RKO (cell line): ENCODE measurements at regions not wholly inside any gene's neighbourhood (a gene's known extent, or its start where the extent isn't known, plus 50 kb on each side); places are given as distances from the start of the nearest gene placed in this dataset.
"Not testable (repeated sequence)": the region's sequence is repeated elsewhere in the genome, so short reads cannot be mapped to it uniquely, and the experiment has no call there.

Experiments
- DNase-seq: peaks from one replicate; pipeline ENCODE4 v3.0.0-alpha.2; 2016; ENCODE audit warnings: low spot score

DNA sequence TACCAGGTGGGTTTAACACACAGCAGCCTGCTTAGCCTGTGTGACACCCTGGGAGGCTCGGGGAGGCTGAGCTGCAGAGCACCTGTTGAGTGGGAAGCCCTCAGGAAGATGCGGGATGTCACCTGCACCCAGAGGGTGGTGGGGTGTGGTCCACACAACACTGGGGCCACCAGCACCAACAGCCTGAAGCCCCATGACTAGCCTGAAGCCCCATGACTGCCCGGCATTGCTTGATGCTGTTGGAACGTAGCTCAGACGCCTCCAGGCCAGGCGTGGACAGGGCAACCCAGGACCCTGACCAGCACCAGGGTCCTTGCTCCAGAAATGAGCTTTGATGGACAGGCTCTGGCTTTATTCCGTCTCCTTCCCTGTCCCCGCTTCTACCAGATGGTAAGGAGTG lies 76.3 kb upstream of the ZNF469 start:
- no peak for DNase-seq

DNA sequence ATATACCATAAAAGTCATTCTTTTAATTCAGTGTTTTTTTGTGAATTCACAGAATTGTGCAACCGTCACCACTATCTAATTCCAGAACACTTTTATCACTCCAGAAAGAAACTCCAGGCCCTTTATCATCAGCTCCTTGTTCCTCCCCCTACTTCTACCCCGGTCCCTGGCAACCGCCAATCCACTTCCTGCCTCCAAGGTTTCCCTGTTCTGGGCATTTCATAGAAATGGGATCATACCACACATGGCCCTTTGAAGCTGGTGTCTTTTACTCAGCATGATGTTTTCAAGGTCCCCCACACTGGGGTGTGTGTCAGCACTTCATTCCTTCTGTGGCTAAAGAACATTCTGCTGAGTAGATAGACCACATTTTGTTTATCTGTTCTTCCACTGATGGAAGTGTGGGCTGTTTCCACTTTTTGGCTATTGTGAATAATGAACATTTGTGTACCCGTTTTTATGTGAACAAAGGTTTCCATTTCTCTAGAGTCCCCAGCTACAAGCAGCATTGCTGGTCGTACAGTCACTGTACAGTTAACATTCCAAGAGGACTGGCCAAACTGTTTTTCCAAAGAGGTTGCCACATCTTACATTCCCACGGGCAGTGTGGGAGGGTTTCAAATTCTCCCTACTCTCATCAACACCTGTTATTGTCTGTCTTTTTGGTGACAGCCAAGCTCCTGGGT lies 75.8 kb upstream of the ZNF469 start:
- no peak for DNase-seq

DNA sequence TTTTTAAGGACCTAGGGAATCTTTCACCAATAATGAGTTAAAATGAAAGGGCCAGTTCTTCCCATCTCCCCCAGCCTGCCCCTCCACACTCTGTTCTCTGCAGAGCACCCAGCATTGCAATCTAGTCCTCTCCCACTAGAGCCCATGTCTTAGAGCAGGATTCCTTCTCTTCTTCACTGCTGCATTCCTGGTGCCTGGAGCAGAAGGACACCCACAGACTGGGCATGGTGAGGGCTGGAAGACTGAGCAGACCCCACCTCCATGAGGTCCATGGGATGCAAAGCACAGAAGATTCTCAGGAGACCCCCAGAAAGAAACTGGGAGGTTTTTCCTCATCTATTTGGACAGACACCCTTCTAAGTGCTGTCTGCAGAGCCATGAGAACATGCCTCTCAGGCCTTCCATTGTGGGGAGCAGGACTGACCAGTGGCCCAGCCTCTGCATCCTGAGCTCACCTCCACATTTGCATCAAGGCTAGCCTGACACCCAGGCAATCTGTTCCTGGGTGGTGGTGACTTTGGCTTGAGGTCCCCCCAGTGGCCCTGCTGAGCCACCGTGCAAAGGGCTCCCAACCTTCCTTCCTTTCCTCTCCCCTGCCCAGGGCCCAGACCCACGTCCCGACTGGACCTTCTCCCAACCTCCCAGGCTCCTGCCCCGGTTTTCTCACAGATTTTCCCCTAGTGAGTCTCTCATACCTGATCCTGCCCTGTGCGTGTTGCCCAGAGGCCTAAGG lies 74.2 kb upstream of the ZNF469 start:
- no peak for DNase-seq

DNA sequence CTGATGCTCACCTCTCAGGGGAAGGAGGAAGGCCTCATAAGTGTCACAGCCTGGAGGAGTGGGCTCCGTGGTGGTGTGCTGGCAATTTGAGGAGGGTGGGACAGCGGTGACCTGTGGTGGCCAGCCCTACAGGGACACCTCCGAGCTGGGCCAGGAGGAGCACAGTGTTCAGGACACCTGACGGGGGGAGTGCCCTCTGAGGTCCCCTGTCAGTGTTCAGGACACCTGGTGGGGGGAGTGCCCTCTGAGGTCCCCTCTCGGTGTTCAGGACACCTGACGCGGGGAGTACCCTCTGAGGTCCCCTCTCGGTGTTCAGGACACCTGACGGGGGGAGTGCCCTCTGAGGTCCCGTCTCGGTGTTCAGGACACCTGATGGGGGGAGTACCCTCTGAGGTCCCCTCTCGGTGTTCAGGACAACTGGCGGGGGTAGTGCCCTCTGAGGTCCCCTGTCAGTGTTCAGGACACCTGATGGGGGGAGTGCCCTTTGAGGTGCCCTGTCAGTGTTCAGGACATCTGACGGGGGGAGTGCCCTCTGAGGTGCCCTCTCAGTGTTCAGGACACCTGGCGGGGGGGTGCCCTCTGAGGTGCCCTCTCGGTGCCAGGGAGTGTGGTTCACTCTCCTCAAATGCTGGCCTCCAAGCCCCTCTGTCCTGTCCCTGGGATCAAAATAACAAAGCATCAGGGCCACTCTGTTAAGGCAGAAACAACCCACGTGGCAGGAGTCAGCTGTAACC lies 73.4 kb upstream of the ZNF469 start:
- no peak for DNase-seq

DNA sequence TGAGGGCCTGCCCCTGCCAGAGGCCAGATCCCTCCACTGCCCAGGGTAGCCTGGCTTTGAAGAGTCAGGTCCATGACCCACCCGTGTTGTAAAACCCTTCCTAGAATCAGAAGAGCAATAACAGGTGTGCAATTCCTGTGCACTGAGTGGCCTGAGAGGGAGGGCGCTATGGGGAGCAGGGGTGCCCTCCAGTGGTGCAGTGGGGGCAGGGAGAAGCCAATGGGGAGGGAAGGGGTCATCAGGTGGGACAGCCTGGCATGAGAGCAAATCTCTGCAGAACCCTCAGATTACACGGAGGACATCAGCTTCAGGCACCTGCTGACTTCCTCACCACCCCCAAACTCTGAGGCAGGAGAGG lies 72.9 kb upstream of the ZNF469 start:
- no peak for DNase-seq

DNA sequence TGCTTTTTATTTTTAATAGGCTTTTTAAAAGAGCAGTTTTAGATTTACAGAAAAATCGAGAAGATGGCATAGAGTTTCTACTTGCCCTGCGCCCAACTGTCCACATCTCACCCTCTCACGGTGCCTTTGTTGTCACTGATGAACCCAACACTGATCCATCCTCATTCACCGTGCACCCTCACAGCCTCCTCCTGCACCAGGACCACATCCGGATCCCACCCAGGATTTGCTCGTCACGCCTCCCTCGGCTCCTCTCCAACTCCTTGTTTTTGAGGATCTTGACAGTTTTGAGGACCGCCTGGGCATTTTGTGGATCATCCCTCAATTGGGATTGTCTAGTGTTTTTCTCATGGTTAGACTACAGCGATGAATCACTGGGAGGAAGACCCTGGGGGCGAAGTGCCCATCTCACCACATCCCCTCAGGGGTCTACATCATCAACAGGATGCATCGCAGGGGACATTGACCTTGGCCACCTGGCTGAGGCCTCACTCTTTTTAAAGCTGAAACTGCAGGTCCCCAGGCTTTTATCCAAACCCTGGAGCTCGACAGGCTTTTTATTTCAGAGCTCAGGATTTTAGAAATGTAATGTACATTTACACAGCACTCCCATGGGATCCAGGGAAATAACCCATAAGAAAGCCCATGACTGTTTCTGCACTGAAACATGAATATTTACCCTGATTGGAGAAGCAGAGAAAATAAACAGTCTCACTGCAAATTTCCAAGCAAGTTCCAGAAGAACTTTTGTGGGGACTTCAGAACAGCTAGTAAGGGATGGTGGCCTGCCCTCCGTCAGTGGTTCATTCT lies 71.8 kb upstream of the ZNF469 start:
- DNase-seq: no peak

DNA sequence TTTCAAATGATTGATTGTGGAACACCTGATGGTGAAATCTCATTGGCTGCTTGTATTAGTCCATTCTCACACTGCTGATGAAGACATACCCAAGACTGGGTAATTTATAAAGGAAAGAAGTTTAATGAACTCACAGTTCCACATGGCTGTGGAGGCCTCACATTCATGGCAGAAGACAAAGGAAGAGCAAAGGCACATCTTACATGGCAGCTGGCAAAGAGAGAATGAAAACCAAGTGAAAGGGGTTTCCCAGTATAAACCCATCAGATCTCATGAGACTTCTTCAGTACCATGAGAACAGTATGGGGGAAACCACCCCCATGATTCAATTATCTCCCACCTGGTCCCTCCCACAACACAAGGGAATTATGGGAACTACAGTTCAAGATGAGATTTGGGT lies 70.9 kb upstream of the ZNF469 start:
- DNase-seq: not testable (repeated sequence)

DNA sequence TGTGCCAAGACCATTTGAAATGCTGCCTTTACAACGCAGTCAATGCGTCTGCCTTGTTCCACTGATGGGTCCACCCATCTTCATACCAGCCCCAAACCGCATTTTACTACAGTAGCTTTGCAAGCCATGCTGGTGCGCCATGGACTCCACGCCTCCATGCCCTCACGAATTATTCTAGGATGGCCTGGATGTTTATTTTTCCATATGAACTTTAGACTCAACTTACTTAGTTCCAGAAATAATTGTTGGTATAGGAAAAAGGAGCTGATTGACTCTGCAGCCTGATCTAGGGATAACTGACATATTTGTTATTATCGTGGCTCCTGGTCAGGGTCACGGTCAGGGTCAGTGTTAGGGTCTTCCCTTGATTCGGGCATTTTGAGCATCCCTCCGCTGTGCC lies 70.0 kb upstream of the ZNF469 start:
- DNase-seq: no peak

DNA sequence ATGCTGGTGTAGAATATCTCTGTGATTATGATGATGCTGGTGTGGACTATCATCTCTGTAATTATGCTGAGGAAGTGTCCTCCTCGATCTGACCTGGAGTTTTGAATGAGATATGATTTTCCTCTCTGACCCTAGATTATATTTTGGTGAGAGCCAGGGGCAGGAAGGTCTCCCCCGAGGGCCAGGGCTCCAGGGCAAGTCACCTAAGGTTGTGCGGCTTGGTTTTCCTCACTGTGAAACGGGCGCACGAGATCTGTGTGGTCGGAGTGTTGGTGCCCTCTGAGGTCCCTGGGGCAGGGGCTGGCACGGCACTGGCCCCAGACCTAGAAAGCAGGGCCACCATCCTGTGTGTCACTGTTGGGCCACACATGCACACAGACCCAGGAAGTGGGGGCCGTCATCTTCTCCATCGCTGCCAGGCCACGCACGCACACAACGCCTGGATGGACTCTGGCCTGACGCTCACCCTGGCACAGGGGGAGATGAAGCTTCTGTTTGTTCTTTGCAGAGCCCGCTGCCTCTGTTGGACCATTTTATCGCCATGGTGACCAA lies 67.7 kb upstream of the ZNF469 start:
- DNase-seq: no peak

DNA sequence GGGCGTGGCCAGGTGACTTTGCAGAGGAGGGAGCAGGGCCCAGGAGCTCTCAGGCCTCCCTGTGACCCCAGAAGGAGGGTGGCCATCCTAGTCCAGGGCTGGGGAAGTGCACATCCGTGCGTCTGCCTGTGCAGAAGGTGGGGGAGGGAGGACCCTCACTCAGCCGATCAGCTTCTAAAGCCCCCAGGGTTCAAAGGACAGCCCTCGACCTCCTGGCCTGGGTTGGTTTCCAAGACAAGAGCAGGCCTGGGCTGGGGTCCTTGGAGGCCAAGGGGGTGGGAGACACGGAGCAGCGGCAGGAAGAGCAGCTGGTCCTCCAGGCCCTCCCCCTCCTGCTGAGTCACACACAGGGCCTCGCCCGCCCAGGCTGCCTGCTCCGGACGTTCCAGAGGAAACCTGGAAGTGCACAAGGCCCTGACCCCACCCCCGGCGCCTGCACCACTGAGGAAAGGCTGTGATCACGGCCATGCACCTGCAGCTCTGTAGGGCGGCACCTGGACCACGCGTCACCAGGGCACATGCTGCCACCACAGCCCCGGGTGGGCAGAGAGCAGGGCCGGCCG lies 67.1 kb upstream of the ZNF469 start:
- no peak for DNase-seq

DNA sequence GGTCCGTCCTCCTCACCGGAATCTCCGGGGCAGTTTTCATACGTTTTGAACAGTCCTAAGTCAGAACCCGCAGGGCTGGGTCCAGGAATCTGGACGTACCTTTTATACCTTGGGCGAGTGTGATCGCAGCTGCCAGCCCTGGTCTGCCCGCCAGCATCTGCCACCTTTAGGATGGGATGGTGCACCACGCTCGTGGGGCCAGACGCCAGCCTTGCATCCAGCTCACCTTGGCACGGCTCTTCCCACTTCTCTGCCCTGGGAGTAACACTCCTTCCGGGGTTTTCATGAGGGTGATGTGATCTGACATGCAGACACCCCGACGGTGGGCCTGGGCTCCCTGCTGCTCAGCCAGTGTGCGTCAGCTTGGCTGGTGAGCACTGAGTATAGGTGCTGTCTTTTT lies 66.6 kb upstream of the ZNF469 start:
- no peak for DNase-seq

DNA sequence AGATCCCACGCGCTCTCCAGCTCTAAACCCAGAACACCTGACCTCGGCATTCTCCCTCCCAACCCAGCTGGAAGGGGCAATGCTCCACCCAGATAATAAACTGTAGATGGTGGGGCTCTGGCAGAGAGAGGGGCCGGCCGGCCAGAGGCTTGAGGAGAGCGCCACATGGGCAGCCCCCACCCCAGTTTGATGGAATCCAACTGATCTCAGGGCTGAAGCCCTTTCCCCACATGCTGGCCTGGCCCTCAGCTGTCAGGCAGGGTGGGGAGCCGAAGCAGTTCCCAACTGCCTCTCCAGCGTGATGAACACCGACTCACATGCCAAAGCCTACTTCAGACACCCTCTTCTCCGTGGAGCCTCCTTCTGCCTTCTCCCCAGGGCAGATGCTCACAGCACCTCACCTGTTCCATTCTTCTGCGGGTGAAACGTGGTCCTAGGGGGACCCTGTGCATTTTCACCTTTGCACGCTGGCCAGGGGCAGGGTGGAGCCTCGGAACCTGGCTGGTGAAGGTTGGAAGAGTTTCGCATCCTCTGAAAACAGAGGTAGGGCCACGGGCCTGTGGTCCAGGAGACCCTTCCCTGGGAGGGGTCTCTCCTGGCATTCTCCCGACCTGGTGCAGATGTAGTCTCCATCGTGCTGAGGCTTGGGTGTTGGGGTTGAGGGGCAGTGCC lies 65.7 kb upstream of the ZNF469 start:
- DNase-seq: no peak

DNA sequence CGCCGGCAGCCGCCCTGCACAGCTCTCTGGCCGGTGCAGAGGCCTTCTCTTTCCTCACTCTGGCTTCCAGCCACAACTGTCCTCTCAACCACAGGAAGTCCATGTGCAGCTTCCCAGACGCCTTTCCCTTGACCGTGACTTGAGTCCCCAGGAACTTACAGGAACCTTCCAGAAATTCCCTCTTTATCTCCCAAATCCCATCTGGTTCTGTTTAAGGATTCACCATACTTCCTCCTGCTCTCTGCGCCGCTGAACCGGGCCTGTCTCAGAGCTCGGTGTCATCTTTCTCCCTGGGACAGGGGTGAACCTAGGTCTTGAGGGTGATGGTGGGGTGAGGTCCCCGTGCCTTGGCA lies 65.2 kb upstream of the ZNF469 start:
- no peak for DNase-seq

DNA sequence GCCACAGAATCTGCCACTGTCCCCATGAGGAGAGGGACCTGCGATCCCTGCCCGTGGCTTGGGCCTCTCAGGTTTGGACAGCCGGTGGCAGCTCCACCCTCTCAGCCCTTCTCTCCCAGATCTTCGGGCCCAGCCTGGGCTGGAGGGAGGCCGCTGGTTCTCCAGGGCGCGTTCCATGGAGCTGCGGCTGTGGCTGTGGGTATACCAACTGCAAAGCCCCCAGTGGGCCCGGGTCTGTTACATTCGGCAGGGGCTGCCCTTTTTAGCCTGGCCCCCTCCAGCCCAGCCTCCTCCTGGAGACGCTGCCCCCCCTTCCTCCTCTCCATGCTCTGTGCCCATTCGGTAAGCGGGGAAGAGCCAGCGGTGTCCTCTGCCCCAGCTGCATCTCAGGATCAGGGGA lies 64.7 kb upstream of the ZNF469 start:
- DNase-seq: no peak

DNA sequence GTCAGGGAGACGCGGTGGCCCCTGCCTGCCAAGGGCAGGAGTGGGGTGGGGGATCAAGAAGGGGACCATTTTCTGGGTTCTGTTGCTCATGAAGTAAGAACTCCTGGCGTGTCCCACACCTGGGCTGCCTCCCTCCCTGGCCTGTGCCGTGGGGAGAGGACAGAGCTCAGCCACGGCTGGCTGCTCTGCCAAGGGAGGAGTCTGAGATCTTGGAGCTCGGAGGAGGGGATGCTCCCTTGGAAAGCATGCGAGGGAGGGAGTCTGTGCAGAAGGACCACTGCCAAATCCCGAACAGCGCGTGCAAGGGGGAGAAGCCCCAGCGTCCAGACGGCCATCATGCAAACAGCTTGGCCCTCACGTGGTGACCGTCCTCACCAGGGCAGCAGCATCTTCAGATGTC lies 64.2 kb upstream of the ZNF469 start:
- DNase-seq: no peak

DNA sequence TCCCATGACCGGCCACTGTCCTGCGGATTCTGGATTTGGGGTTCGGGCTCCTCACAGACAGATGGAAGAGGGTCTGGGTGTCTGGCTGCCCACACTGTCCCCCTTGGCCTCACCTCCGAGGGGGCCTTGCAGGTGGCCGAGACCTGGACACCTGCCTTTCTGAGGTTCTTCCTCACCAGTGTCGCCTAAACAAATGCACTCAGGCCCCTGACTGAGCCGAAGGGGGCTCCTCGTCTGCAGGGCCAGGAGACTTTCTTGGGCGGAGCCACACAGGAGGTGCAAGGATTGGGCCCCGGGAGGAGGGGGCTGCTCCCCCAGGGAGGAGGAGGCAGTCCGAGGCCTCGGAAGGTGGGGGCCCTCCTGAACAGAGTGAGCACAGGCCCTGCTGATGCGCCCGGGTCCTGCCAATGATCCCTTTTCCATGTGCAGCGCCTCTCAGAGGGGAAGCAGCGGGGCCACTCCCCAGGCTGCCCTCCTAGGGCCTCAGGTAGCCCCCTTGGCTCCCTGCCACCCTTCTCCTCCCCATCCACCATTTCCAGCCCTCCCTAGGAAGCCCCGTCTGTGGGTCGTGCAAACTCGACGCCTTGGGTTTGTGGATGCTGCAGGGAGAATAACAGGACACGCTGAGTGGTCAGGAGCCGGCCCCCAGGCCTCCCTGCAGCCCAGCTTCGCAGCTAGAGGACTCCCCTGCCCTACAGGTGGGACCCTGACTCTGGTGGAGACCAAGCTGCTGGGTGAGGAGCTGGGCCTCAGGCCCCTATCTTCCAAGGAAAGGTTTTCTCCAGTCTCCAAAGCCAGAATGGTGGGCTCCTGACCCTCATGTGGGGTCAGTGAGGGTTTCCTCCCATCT lies 63.4 kb upstream of the ZNF469 start:
- DNase-seq: no peak

DNA sequence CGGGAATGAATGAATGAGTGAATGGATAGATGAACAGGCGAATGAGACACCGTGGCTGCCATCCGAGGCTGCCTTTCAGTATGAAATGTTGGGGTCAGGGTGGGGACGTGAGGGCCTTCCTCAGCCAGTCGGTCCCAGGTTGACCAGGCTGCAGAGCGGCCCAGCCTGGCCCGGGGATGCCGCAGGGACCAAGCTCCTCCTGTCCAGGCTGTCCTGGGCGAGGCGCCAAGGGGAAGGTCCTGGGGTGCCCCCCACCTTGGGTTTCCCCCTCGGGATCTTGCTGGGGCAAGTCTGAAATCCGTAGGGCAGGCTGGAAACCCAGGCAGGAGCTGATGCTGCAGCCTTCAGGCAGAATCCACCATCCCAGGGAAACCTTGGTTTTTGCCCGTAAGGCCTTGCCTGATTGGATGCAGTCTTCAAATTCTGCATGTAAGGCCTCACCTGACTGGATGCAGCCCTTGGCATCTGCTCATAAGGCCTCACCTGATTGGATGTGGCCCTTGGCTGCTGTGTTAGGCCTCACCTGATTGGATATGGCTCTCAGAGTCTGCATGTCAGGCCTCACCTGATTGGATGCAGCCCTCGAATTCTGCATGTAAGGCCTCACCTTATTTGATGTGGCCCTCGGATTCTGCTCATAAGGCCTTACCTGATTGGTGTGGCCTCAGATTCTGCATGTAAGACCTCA lies 61.7 kb upstream of the ZNF469 start:
- no peak for DNase-seq

DNA sequence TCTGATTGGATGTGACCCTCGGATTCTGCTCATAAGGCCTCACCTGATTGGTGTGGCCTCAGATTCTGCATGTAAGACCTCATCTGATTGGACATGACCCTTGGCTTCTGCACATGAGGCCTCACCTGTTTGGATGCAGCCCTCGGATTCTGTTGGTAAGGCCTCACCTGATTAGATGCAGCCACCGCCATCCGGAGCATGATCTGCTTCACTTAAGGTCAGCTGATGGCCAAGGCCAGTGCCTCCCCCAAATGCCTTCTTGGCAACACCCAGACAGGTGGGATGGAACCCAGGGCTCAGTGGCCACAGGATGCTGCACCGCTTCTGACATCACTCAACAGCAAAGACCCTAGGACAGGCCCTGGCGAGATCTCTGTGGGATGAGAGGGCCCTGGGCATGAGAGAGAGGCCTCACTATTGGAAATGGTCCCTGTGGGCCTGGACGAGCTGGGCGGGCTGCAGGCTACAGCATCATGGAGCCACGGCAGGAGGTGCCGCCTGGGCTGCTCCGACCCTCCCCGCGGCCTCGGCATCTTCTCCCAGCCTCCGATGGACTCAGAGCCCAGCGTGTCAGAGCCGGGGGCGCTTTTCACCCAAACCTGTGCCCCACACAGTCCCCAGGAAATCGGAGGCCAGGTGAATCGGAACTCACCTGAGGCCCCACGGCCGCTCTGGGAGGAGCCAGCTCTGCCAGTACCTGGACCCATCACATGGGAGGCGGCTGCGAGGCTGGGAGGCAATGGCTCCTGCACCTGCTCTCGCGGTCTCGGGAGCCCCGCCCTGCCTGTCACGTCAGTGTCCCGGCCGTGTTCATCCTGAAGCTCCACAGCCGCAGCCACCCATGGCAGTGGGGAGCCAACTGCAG lies 60.9 kb upstream of the ZNF469 start:
- DNase-seq: no peak

DNA sequence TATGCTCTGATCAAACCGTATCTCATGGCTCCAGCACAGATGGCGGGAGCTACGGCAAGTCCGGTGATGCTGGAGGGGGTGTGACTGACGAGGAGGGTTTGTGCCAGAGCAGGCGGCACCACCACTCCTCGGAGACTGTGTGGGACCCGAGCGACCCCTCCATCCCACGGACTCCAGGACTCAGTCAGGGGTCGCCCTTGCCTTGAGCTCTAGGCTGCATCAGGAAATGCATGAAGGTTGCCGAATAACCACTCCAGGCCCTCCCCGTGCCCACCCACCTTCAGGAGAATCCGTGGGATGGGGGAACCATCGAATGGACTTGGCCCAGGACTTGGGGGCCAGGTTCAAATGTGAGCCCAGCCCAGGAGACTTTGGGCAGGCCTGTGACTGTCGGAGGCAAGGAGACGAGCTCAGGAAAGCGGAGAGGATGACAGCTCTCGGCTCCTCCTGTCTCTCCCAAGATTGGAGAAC lies 60.2 kb upstream of the ZNF469 start:
- DNase-seq: no peak
